ENCODE measurements at regions not wholly inside any gene's neighbourhood (a gene's known extent, or its start where the extent isn't known, plus 50 kb on each side); places are given as distances from the start of the nearest gene placed in this dataset.

DNA sequence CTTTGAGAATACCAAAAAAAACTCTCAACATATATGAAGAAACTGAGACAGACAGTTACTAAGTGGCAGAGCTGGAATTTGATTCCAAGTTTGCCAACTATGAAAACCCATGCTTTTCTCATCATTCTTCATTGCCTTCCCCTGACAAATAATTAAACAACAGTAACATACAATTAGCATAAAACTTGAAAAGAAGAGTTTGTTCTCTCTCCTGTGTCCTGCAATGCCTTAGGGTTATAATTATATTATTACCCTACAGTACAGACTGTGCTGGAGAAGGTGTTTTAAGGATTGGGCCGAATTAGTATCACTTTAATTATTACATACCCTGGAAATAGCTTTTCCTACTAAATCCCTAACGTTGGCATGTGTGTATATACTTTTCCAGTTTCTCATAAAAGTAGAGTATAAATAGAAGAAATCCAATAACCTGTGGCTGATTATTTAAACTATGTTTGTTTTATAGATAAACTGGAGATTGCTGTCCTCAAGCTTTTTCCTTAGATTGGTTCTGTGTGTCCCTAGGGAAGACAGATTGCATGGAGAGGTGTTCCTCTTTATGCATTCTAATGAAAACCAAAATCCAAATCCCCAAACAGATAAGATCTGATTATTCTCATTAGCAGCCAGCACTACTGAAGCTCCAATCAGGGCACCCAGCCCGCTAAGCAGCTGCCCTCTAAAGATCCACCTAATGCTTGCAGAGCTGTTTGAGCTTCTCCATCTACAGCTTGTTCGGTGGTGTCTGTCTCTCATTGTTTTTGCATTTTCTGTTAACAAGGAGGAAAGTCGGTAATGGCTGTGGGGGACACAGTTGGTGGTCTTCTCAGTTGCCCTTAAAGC, 156.3 kb downstream of the TM2D1 start:
- H3K4me3 ChIP-seq (ENCODE audit: low read length), result no peak overlapping the region
- TF ChIP-seq, protein P1, sequence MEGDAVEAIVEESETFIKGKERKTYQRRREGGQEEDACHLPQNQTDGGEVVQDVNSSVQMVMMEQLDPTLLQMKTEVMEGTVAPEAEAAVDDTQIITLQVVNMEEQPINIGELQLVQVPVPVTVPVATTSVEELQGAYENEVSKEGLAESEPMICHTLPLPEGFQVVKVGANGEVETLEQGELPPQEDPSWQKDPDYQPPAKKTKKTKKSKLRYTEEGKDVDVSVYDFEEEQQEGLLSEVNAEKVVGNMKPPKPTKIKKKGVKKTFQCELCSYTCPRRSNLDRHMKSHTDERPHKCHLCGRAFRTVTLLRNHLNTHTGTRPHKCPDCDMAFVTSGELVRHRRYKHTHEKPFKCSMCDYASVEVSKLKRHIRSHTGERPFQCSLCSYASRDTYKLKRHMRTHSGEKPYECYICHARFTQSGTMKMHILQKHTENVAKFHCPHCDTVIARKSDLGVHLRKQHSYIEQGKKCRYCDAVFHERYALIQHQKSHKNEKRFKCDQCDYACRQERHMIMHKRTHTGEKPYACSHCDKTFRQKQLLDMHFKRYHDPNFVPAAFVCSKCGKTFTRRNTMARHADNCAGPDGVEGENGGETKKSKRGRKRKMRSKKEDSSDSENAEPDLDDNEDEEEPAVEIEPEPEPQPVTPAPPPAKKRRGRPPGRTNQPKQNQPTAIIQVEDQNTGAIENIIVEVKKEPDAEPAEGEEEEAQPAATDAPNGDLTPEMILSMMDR (conservative IDR thresholded peaks at IDR 0.05; ENCODE audit: low read depth, low read length), result no peak
- DNase-seq (ENCODE audit: low read depth), result no peak

GRCh38 chr1:61566177-61566576, 158.8 kb downstream of the TM2D1 start:
- TF ChIP-seq, protein P1 (conservative IDR thresholded peaks at IDR 0.05; ENCODE audit: low read depth, low read length), result no peak
- no peak overlapping the region for H3K4me3 ChIP-seq (ENCODE audit: low read length)
- no peak for DNase-seq (ENCODE audit: low read depth)

GRCh38 chr1:61563611-61564010, 161.3 kb downstream of the TM2D1 start:
- H3K4me3 ChIP-seq (ENCODE audit: low read length), result no peak overlapping the region
- TF ChIP-seq, protein P1 (conservative IDR thresholded peaks at IDR 0.05; ENCODE audit: low read depth, low read length), result no peak
- DNase-seq (ENCODE audit: low read depth), result no peak

- no peak overlapping the region for H3K4me3 ChIP-seq (ENCODE audit: low read length)
- TF ChIP-seq, protein P1 (conservative IDR thresholded peaks at IDR 0.05; ENCODE audit: low read depth, low read length), result no peak
- no peak for DNase-seq (ENCODE audit: low read depth)
Measured at GRCh38 chr1:61561666-61562065, 163.3 kb downstream of the TM2D1 start.

GRCh38 chr1:61560385-61560784, 164.6 kb downstream of the TM2D1 start:
- TF ChIP-seq, protein P1 (conservative IDR thresholded peaks at IDR 0.05; ENCODE audit: low read depth, low read length), result no peak
- no peak for DNase-seq (ENCODE audit: low read depth)
- no peak overlapping the region for H3K4me3 ChIP-seq (ENCODE audit: low read length)

DNA sequence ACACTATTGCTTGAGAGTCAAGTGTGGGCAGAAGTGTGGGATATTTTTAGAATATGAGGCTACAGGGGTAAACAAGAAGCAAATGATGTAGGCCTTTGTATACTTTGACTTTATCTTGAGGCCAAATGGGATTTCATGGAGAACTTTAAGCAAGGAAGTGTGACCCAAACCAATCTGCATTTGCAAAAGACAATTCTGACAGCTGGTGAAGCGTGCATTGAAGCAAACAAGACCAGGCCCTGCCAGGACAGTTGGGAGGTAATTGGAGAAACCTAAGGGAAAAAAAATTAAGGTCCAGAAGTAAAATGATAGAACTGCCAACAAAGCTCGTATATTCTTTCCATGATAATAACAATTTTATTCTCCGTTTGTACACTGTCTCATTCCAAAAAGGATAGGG, 168.3 kb downstream of the TM2D1 start:
- H3K4me3 ChIP-seq (ENCODE audit: low read length), result no peak overlapping the region
- TF ChIP-seq, protein P1 (conservative IDR thresholded peaks at IDR 0.05; ENCODE audit: low read depth, low read length), result no peak
- no peak for DNase-seq (ENCODE audit: low read depth)
